ENCODE measurements at regions not wholly inside any gene's neighbourhood (a gene's known extent, or its start where the extent isn't known, plus 50 kb on each side); places are given as distances from the start of the nearest gene placed in this dataset.
"Not testable (repeated sequence)": the region's sequence is repeated elsewhere in the genome, so short reads cannot be mapped to it uniquely, and the experiment has no call there.

GRCh38 chr14:106257569-106257994, 731.2 kb downstream of the TMEM121 start:
- TF ChIP-seq, protein P1, sequence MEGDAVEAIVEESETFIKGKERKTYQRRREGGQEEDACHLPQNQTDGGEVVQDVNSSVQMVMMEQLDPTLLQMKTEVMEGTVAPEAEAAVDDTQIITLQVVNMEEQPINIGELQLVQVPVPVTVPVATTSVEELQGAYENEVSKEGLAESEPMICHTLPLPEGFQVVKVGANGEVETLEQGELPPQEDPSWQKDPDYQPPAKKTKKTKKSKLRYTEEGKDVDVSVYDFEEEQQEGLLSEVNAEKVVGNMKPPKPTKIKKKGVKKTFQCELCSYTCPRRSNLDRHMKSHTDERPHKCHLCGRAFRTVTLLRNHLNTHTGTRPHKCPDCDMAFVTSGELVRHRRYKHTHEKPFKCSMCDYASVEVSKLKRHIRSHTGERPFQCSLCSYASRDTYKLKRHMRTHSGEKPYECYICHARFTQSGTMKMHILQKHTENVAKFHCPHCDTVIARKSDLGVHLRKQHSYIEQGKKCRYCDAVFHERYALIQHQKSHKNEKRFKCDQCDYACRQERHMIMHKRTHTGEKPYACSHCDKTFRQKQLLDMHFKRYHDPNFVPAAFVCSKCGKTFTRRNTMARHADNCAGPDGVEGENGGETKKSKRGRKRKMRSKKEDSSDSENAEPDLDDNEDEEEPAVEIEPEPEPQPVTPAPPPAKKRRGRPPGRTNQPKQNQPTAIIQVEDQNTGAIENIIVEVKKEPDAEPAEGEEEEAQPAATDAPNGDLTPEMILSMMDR (IDR thresholded peaks at IDR 0.05), result peak in 4 of 5 experiments; percentile 38 to 75 (median 56)
- not testable (repeated sequence) for TF ChIP-seq POLR2A (IDR thresholded peaks at IDR 0.05); POLR2AphosphoS5 (IDR thresholded peaks at IDR 0.05); EP300 (IDR thresholded peaks at IDR 0.05; ENCODE audit: low read depth)
